Activated T-helper 17 cell treated with anti-CD3 and anti-CD28 coated beads, Interleukin-2, amount 50 U/mL, for 72 hours (primary cell): ENCODE measurements at regions not wholly inside any gene's neighbourhood (a gene's known extent, or its start where the extent isn't known, plus 50 kb on each side); places are given as distances from the start of the nearest gene placed in this dataset.

Source experiments
- ATAC-seq: fragments of 150-1000 bp; cut with Tn5 transposase; replicated peaks from 2 replicates; pipeline ENCODE4 v1.10.0; 2021; ENCODE audit warnings: mild to moderate bottlenecking, moderate library complexity
- H3K27ac Mint-ChIP-seq: one replicate; pipeline ENCODE4 v1.8.0; 2022; ENCODE audit warnings: mixed read lengths
- H3K27me3 Mint-ChIP-seq: one replicate; pipeline ENCODE4 v1.8.0; 2022; ENCODE audit warnings: mixed read lengths
- H3K36me3 Mint-ChIP-seq: one replicate; pipeline ENCODE4 v1.8.0; 2022; ENCODE audit warnings: low read depth, mild to moderate bottlenecking, mixed read lengths
- H3K4me1 Mint-ChIP-seq: one replicate; pipeline ENCODE4 v1.8.0; 2022; ENCODE audit warnings: mixed read lengths
- H3K4me3 Mint-ChIP-seq: one replicate; pipeline ENCODE4 v1.8.0; 2022; ENCODE audit warnings: mild to moderate bottlenecking, mixed read lengths
- H3K9me3 Mint-ChIP-seq: one replicate; pipeline ENCODE4 v1.8.0; 2022; ENCODE audit warnings: mixed read lengths

- Mint-ChIP-seq H3K27ac (no peak overlapping the region), H3K9me3 (no peaks in the 10 kb centered on the region), H3K4me1 (no peaks in the 10 kb centered on the region), H3K27me3 (no peaks in the 10 kb centered on the region), H3K36me3 (no peaks in the 10 kb centered on the region), H3K4me3 (no peak overlapping the region)
- no peak for ATAC-seq
Observed at GRCh38 chr14:99001241-99001640, 270.8 kb downstream of the BCL11B start.

- no peak for ATAC-seq
- H3K4me1 Mint-ChIP-seq, result no peaks in the 10 kb centered on the region
- H3K4me3 Mint-ChIP-seq, result no peak overlapping the region
- H3K9me3 Mint-ChIP-seq, result no peaks in the 10 kb centered on the region
- H3K36me3 Mint-ChIP-seq, result no peaks in the 10 kb centered on the region
- H3K27me3 Mint-ChIP-seq, result no peaks in the 10 kb centered on the region
- no peak overlapping the region for H3K27ac Mint-ChIP-seq
Observed at GRCh38 chr14:99003646-99004045, 268.4 kb downstream of the BCL11B start.

GRCh38 chr14:99004112-99004511 lies 267.9 kb downstream of the BCL11B start:
- Mint-ChIP-seq H3K4me1 (no peaks in the 10 kb centered on the region), H3K4me3 (no peak overlapping the region), H3K36me3 (no peaks in the 10 kb centered on the region), H3K27me3 (no peaks in the 10 kb centered on the region), H3K9me3 (no peaks in the 10 kb centered on the region), H3K27ac (no peak overlapping the region)
- ATAC-seq, result no peak

GRCh38 chr14:99006276-99006675 lies 265.7 kb downstream of the BCL11B start:
- Mint-ChIP-seq H3K27ac (no peak overlapping the region), H3K36me3 (no peaks in the 10 kb centered on the region), H3K4me3 (no peak overlapping the region), H3K4me1 (peaks cover 7% of the 10 kb centered on the region), H3K27me3 (no peaks in the 10 kb centered on the region), H3K9me3 (no peaks in the 10 kb centered on the region)
- no peak for ATAC-seq

GRCh38 chr14:99007795-99008194 lies 264.2 kb downstream of the BCL11B start:
- H3K27me3 Mint-ChIP-seq, result no peaks in the 10 kb centered on the region
- peaks cover 7% of the 10 kb centered on the region for H3K4me1 Mint-ChIP-seq
- no peaks in the 10 kb centered on the region for H3K36me3 Mint-ChIP-seq
- H3K4me3 Mint-ChIP-seq, result no peak overlapping the region
- H3K9me3 Mint-ChIP-seq, result no peaks in the 10 kb centered on the region
- no peak overlapping the region for H3K27ac Mint-ChIP-seq
- no peak for ATAC-seq

- Mint-ChIP-seq H3K4me1 (peaks cover 7% of the 10 kb centered on the region), H3K27me3 (no peaks in the 10 kb centered on the region), H3K4me3 (peak overlapping the region; percentile 53), H3K36me3 (no peaks in the 10 kb centered on the region), H3K9me3 (no peaks in the 10 kb centered on the region), H3K27ac (peak overlapping the region; percentile 53)
- peak; percentile 7 for ATAC-seq
Observed at GRCh38 chr14:99009871-99010270, 262.1 kb downstream of the BCL11B start.

- Mint-ChIP-seq H3K27me3 (no peaks in the 10 kb centered on the region), H3K9me3 (no peaks in the 10 kb centered on the region), H3K4me1 (peaks cover 7% of the 10 kb centered on the region), H3K27ac (no peak overlapping the region), H3K36me3 (no peaks in the 10 kb centered on the region), H3K4me3 (no peak overlapping the region)
- no peak for ATAC-seq
Observed at GRCh38 chr14:99011385-99011784, 260.6 kb downstream of the BCL11B start.

GRCh38 chr14:99012703-99013102 lies 259.3 kb downstream of the BCL11B start:
- H3K4me3 Mint-ChIP-seq, result no peak overlapping the region
- no peak overlapping the region for H3K27ac Mint-ChIP-seq
- no peaks in the 10 kb centered on the region for H3K9me3 Mint-ChIP-seq
- no peaks in the 10 kb centered on the region for H3K27me3 Mint-ChIP-seq
- H3K4me1 Mint-ChIP-seq, result peaks cover 7% of the 10 kb centered on the region
- H3K36me3 Mint-ChIP-seq, result no peaks in the 10 kb centered on the region
- no peak for ATAC-seq

- no peak overlapping the region for H3K4me3 Mint-ChIP-seq
- H3K4me1 Mint-ChIP-seq, result peaks cover 9% of the 10 kb centered on the region
- no peak for ATAC-seq
- H3K36me3 Mint-ChIP-seq, result no peaks in the 10 kb centered on the region
- no peaks in the 10 kb centered on the region for H3K27me3 Mint-ChIP-seq
- H3K9me3 Mint-ChIP-seq, result no peaks in the 10 kb centered on the region
- H3K27ac Mint-ChIP-seq, result no peak overlapping the region
Observed at GRCh38 chr14:99015833-99016232, 256.2 kb downstream of the BCL11B start.

GRCh38 chr14:99023371-99023770 lies 248.6 kb downstream of the BCL11B start:
- no peak for ATAC-seq
- H3K9me3 Mint-ChIP-seq, result peaks cover 5% of the 10 kb centered on the region
- H3K4me3 Mint-ChIP-seq, result no peak overlapping the region
- H3K36me3 Mint-ChIP-seq, result no peaks in the 10 kb centered on the region
- H3K27me3 Mint-ChIP-seq, result no peaks in the 10 kb centered on the region
- no peak overlapping the region for H3K27ac Mint-ChIP-seq
- peaks cover 28% of the 10 kb centered on the region for H3K4me1 Mint-ChIP-seq

- Mint-ChIP-seq H3K27ac (no peak overlapping the region), H3K4me1 (peaks cover 28% of the 10 kb centered on the region), H3K36me3 (no peaks in the 10 kb centered on the region), H3K27me3 (no peaks in the 10 kb centered on the region), H3K4me3 (no peak overlapping the region), H3K9me3 (peaks cover 5% of the 10 kb centered on the region)
- ATAC-seq, result no peak
Observed at GRCh38 chr14:99024926-99025325, 247.1 kb downstream of the BCL11B start.

GRCh38 chr14:99025418-99025817 lies 246.6 kb downstream of the BCL11B start:
- peaks cover 23% of the 10 kb centered on the region for H3K4me1 Mint-ChIP-seq
- peaks cover 5% of the 10 kb centered on the region for H3K9me3 Mint-ChIP-seq
- no peaks in the 10 kb centered on the region for H3K27me3 Mint-ChIP-seq
- H3K27ac Mint-ChIP-seq, result no peak overlapping the region
- H3K36me3 Mint-ChIP-seq, result no peaks in the 10 kb centered on the region
- H3K4me3 Mint-ChIP-seq, result no peak overlapping the region
- ATAC-seq, result no peak

GRCh38 chr14:99026471-99026870 lies 245.5 kb downstream of the BCL11B start:
- H3K36me3 Mint-ChIP-seq, result no peaks in the 10 kb centered on the region
- H3K4me3 Mint-ChIP-seq, result no peak overlapping the region
- ATAC-seq, result no peak
- H3K27ac Mint-ChIP-seq, result no peak overlapping the region
- H3K9me3 Mint-ChIP-seq, result peaks cover 5% of the 10 kb centered on the region
- H3K27me3 Mint-ChIP-seq, result no peaks in the 10 kb centered on the region
- peaks cover 18% of the 10 kb centered on the region for H3K4me1 Mint-ChIP-seq

- Mint-ChIP-seq H3K36me3 (no peaks in the 10 kb centered on the region), H3K27me3 (no peaks in the 10 kb centered on the region), H3K4me1 (peaks cover 7% of the 10 kb centered on the region), H3K27ac (no peak overlapping the region), H3K4me3 (no peak overlapping the region), H3K9me3 (no peaks in the 10 kb centered on the region)
- ATAC-seq, result no peak
Observed at GRCh38 chr14:99028041-99028440, 244.0 kb downstream of the BCL11B start.

GRCh38 chr14:99028521-99028920 lies 243.5 kb downstream of the BCL11B start:
- Mint-ChIP-seq H3K4me3 (no peak overlapping the region), H3K4me1 (peaks cover 7% of the 10 kb centered on the region), H3K9me3 (no peaks in the 10 kb centered on the region), H3K27me3 (no peaks in the 10 kb centered on the region), H3K36me3 (no peaks in the 10 kb centered on the region), H3K27ac (no peak overlapping the region)
- no peak for ATAC-seq

- H3K4me1 Mint-ChIP-seq, result peaks cover 7% of the 10 kb centered on the region
- no peak for ATAC-seq
- H3K27ac Mint-ChIP-seq, result no peak overlapping the region
Observed at GRCh38 chr14:99029145-99029915, 242.7 kb downstream of the BCL11B start.

More at GRCh38 chr14:99029145-99029915, 242.7 kb downstream of the BCL11B start:
- no peaks in the 10 kb centered on the region for H3K27me3 Mint-ChIP-seq
- no peaks in the 10 kb centered on the region for H3K9me3 Mint-ChIP-seq
- no peak overlapping the region for H3K4me3 Mint-ChIP-seq
- H3K36me3 Mint-ChIP-seq, result no peaks in the 10 kb centered on the region
